HCT116 (cell line): ENCODE measurements at regions not wholly inside any gene's neighbourhood (a gene's known extent, or its start where the extent isn't known, plus 50 kb on each side); places are given as distances from the start of the nearest gene placed in this dataset.

Source experiments
- ATAC-seq: fragments of 200-7000 bp; cut with Tn5 transposase; 2 replicates; pipeline ENCODE4 v1.9.1; 2020; ENCODE audit warnings: mild to moderate bottlenecking, moderate library complexity
- BruUV-seq: library from RNA; stranded (reverse); fragments of 400-500 nt; replicated peaks from 2 replicates; lab custom pipeline; 2021; lab: Mats Ljungman, UMichigan
- CTCF ChIA-PET: fragments of 300-600 bp; sonication (Branson Sonifier 250); formaldehyde crosslinking; loops from one replicate; lab custom pipeline; 2021; ENCODE audit warnings: antibody characterized with exemption; lab: Charles Lee
- POLR2A ChIA-PET: fragments of 300-600, 350-600 bp; sonication (Branson Sonifier 250); formaldehyde crosslinking; loops from one replicate; lab custom pipeline; 2021; ENCODE audit warnings: antibody characterized with exemption; lab: Charles Lee
- RAD21 ChIA-PET, 2 experiments: fragments of 300-600 bp; sonication (Branson Sonifier 250); formaldehyde crosslinking; loops; one replicate each; lab custom pipeline; 2023; ENCODE audit warnings: low total read pairs in 2 of 2; ENCODE audit not compliant: uncharacterized antibody in 2 of 2, unreplicated experiment in 2 of 2, low non-redundant PET in 1 of 2; lab: Charles Lee
- DNase-seq: peaks from one replicate; pipeline ENCODE4 v3.0.0-alpha.2; 2010; ENCODE audit warnings: low read depth, low spot score
- H2AFZ ChIP-seq: fragments of 200-600 bp; shearing (Covaris generic), sonication (generic); 2 replicates; pipeline ENCODE4 v1.6.1; 2017; ENCODE audit warnings: low read depth, mixed run types, mixed read lengths, antibody characterized with exemption, low read length; ENCODE audit not compliant: poor library complexity, severe bottlenecking
- H3K27ac ChIP-seq: 2 replicates; pipeline ENCODE4 v1.5.1; 2012; ENCODE audit warnings: low read depth, low read length
- H3K27me3 ChIP-seq: fragments of 200-600 bp; sonication (generic); 2 replicates; pipeline ENCODE4 v1.6.1; 2016; ENCODE audit warnings: mixed run types, low read length, mixed read lengths; ENCODE audit not compliant: insufficient read depth
- H3K36me3 ChIP-seq, 2 experiments: fragments of 200-500 bp in 1 of 2; fragments of 200-600 bp in 1 of 2; sonication (Bioruptor generic) in 1 of 2; sonication (generic) in 1 of 2; 2 replicates each; pipeline versions ENCODE4 v1.5.1 to v1.6.1; 2014 to 2016; ENCODE audit warnings: low read length in 2 of 2, inconsistent platforms in 1 of 2, mixed read lengths in 1 of 2, mixed run types in 1 of 2; ENCODE audit not compliant: insufficient read depth in 2 of 2, control insufficient read depth in 1 of 2
- H3K4me1 ChIP-seq, 2 experiments: fragments of 200-600 bp in 1 of 2; sonication (generic) in 1 of 2; 2 replicates each; pipeline versions ENCODE4 v1.5.1 to v1.6.1; 2012 to 2017; ENCODE audit warnings: low read length in 2 of 2, inconsistent platforms in 1 of 2, mild to moderate bottlenecking in 1 of 2, mixed read lengths in 1 of 2, mixed run types in 1 of 2, moderate library complexity in 1 of 2; ENCODE audit not compliant: insufficient read depth in 2 of 2, control insufficient read depth in 1 of 2
- H3K4me2 ChIP-seq: fragments of 200-600 bp; sonication (generic); 2 replicates; pipeline ENCODE4 v1.6.1; 2017; ENCODE audit warnings: mixed run types, low read length, mixed read lengths
- H3K4me3 ChIP-seq, 2 experiments: fragments of 200-600 bp in 1 of 2; sonication (generic) in 1 of 2; replicated peaks in 1 of 2; 2 replicates each; pipeline ENCODE4 v1.5.1; 2011 to 2016; ENCODE audit warnings: low read length in 2 of 2, control low read depth in 1 of 2, low read depth in 1 of 2, mild to moderate bottlenecking in 1 of 2, mixed read lengths in 1 of 2, mixed run types in 1 of 2
- H3K79me2 ChIP-seq: fragments of 200-600 bp; sonication (generic); 2 replicates; pipeline ENCODE4 v1.6.1; 2017; ENCODE audit warnings: mild to moderate bottlenecking, mixed run types, low read length, moderate library complexity, mixed read lengths; ENCODE audit not compliant: insufficient read depth
- H3K9ac ChIP-seq: fragments of 200-600 bp; sonication (generic); 2 replicates; pipeline ENCODE4 v1.6.1; 2016; ENCODE audit warnings: low read length, mixed read lengths
- H3K9me2 ChIP-seq: fragments of 200-600 bp; sonication (generic), shearing (Covaris generic); 2 replicates; pipeline ENCODE4 v1.6.1; 2017; ENCODE audit warnings: mixed run types, mild to moderate bottlenecking, moderate library complexity; ENCODE audit not compliant: insufficient read depth
- H3K9me3 ChIP-seq, 2 experiments: fragments of 200-500 bp in 1 of 2; fragments of 200-600 bp in 1 of 2; sonication (Bioruptor generic) in 1 of 2; sonication (generic) in 1 of 2; 2 replicates each; pipeline ENCODE4 v1.6.1; 2014 to 2017; ENCODE audit warnings: low read length in 2 of 2, mixed read lengths in 2 of 2, inconsistent platforms in 1 of 2, low read depth in 1 of 2, mild to moderate bottlenecking in 1 of 2, mixed run types in 1 of 2, moderate library complexity in 1 of 2; ENCODE audit not compliant: control insufficient read depth in 1 of 2, insufficient read depth in 1 of 2
- H4K20me1 ChIP-seq: fragments of 200-600 bp; sonication (generic), shearing (Covaris generic); 2 replicates; pipeline ENCODE4 v1.6.1; 2017; ENCODE audit warnings: mixed run types, mild to moderate bottlenecking, moderate library complexity; ENCODE audit not compliant: insufficient read depth
- ATF3 ChIP-seq: IDR thresholded peaks from 2 replicates; pipeline ENCODE4 v1.6.1; 2012
- CBX3 ChIP-seq: IDR thresholded peaks from 2 replicates; pipeline ENCODE4 v1.6.1; 2012; ENCODE audit warnings: low read depth
- EGR1 ChIP-seq: IDR thresholded peaks from 2 replicates; pipeline ENCODE4 v1.6.1; 2012; ENCODE audit warnings: low read depth
- ELF1 ChIP-seq: IDR thresholded peaks from 2 replicates; pipeline ENCODE4 v1.6.1; 2012; ENCODE audit warnings: low read depth, borderline replicate concordance
- EZH2 ChIP-seq: fragments of 200-600 bp; sonication (generic); IDR thresholded peaks from 2 replicates; pipeline ENCODE4 v1.6.1; 2017; ENCODE audit warnings: antibody characterized with exemption, mixed run types
- FOSL1 ChIP-seq: IDR thresholded peaks from 2 replicates; pipeline ENCODE4 v1.6.1; 2012; ENCODE audit warnings: low read depth
- JUND ChIP-seq: IDR thresholded peaks from 2 replicates; pipeline ENCODE4 v1.6.1; 2012
- POLR2A ChIP-seq: IDR thresholded peaks from 2 replicates; pipeline ENCODE4 v1.7.0; 2011; ENCODE audit warnings: borderline replicate concordance; ENCODE audit not compliant: insufficient read depth, insufficient read length; ENCODE audit errors: extremely low read depth
- POLR2AphosphoS5 ChIP-seq: IDR thresholded peaks from 2 replicates; pipeline ENCODE4 v1.6.1; 2011; ENCODE audit warnings: mild to moderate bottlenecking, low read depth, low read length, moderate library complexity
- RAD21 ChIP-seq: IDR thresholded peaks from 2 replicates; pipeline ENCODE4 v1.6.1; 2012; ENCODE audit warnings: low read depth, mild to moderate bottlenecking
- REST ChIP-seq: IDR thresholded peaks from 2 replicates; pipeline ENCODE4 v1.6.1; 2012; ENCODE audit warnings: low read depth
- SIN3A ChIP-seq: IDR thresholded peaks from 2 replicates; pipeline ENCODE4 v1.6.1; 2012; ENCODE audit warnings: low read depth
- SP1 ChIP-seq: IDR thresholded peaks from 2 replicates; pipeline ENCODE4 v1.6.1; 2012; ENCODE audit warnings: low read depth
- SRF ChIP-seq: IDR thresholded peaks from 2 replicates; pipeline ENCODE4 v1.6.1; 2012; ENCODE audit warnings: low read depth
- TCF7L2 ChIP-seq: IDR thresholded peaks from 2 replicates; pipeline ENCODE4 v1.7.0; 2011; ENCODE audit warnings: borderline replicate concordance, inconsistent platforms; ENCODE audit not compliant: insufficient read depth, insufficient read length; ENCODE audit errors: extremely low read depth
- ZNF274 ChIP-seq: fragments of 200-500 bp; sonication (Bioruptor generic); IDR thresholded peaks from 2 replicates; pipeline ENCODE4 v1.6.1; 2014; ENCODE audit warnings: mild to moderate bottlenecking, low read depth, low read length, inconsistent platforms
- intact Hi-C: fragments of 100-400 bp; cut with micrococcal nuclease; formaldehyde crosslinking; loops from 2 replicates; pipeline ENCODE4 v1.10.0; 2022

GRCh38 chr2:122481717-122482116 lies 726.3 kb downstream of the TSN start:
- Histone ChIP-seq H3K9me3 (peaks cover under 1 to 11% of the 10 kb centered on the region in 2 experiments; a peak in 2 of 4 replicates), H3K9me2 (no peaks in the 10 kb centered on the region), H3K27me3 (no peaks in the 10 kb centered on the region), H3K4me3 (no peak overlapping the region), H2AFZ (no peak overlapping the region)
- no TSS peak for BruUV-seq
- POLR2A ChIA-PET, result interaction anchor here (0.6 kb wide), 1 partner anchor 20 kb away, joined by 3 read pairs; no protein-coding TSS in a partner anchor
- ATAC-seq, result no peak
- TF ChIP-seq SIN3A (no peak), REST (no peak), SP1 (no peak), EZH2 (no peak), ELF1 (no peak), RAD21 (no peak)
- TF ChIP-seq, all 23 proteins: peak for 0
- H3K9ac ChIP-seq, result no peak overlapping the region
- ChIA-PET CTCF (no interaction called here), RAD21 (no interaction called here)
- H3K36me3 ChIP-seq, result no peaks in the 10 kb centered on the region
- no peak for DNase-seq
- intact Hi-C loops, result no loop called here
- H3K79me2 ChIP-seq, result no peaks in the 10 kb centered on the region
- H3K4me2 ChIP-seq, result no peak overlapping the region
- H3K4me1 ChIP-seq, result no peaks in the 10 kb centered on the region
- no peaks in the 10 kb centered on the region for H4K20me1 ChIP-seq
- H3K27ac ChIP-seq, result no peak overlapping the region

GRCh38 chr2:122486086-122486485 lies 730.6 kb downstream of the TSN start:
- H3K4me3 ChIP-seq, result no peak overlapping the region
- H3K79me2 ChIP-seq, result no peaks in the 10 kb centered on the region
- no peaks in the 10 kb centered on the region for H3K36me3 ChIP-seq
- no peaks in the 10 kb centered on the region for H3K27me3 ChIP-seq
- no peaks in the 10 kb centered on the region for H3K9me2 ChIP-seq
- intact Hi-C loops, result no loop called here
- ATAC-seq, result no peak
- POLR2A ChIA-PET, result no interaction called here
- no peak overlapping the region for H3K4me2 ChIP-seq
- DNase-seq, result no peak
- RAD21 ChIA-PET, result no interaction called here
- no peak overlapping the region for H3K9ac ChIP-seq
- H2AFZ ChIP-seq, result no peak overlapping the region
- peaks cover 6 to 14% of the 10 kb centered on the region in 2 experiments; a peak in 2 of 4 replicates for H3K9me3 ChIP-seq
- H3K27ac ChIP-seq, result no peak overlapping the region
- BruUV-seq, result no TSS peak
- CTCF ChIA-PET, result no interaction called here
- no peaks in the 10 kb centered on the region for H4K20me1 ChIP-seq
- H3K4me1 ChIP-seq, result no peaks in the 10 kb centered on the region
- TF ChIP-seq EGR1 (no peak), SRF (no peak), JUND (no peak), CBX3 (no peak), ZNF274 (no peak), ATF3 (no peak), REST (no peak), SP1 (no peak), POLR2AphosphoS5 (no peak), POLR2A (no peak), TCF7L2 (no peak), FOSL1 (no peak)
